Neuronal stem cell (in vitro differentiated cells): ENCODE measurements at regions not wholly inside any gene's neighbourhood (a gene's known extent, or its start where the extent isn't known, plus 50 kb on each side); places are given as distances from the start of the nearest gene placed in this dataset.

Experiments used
- DNase-seq: peaks from one replicate; pipeline ENCODE4 v3.0.0-alpha.2; 2013; ENCODE audit warnings: low spot score
- H2AFZ ChIP-seq: one replicate; pipeline ENCODE4 v1.6.1; 2013; ENCODE audit warnings: mild to moderate bottlenecking, low read length, inconsistent platforms
- H2AK5ac ChIP-seq: 2 replicates; pipeline ENCODE4 v1.6.1; 2013; ENCODE audit warnings: low read depth, mild to moderate bottlenecking, inconsistent platforms, low read length, moderate library complexity, mixed read lengths
- H2BK120ac ChIP-seq: 2 replicates; pipeline ENCODE4 v1.6.1; 2013; ENCODE audit warnings: low read depth, mild to moderate bottlenecking, inconsistent platforms, low read length, moderate library complexity, mixed read lengths
- H2BK12ac ChIP-seq: one replicate; pipeline ENCODE4 v1.6.1; 2013; ENCODE audit warnings: low read length, inconsistent platforms
- H2BK15ac ChIP-seq: 2 replicates; pipeline ENCODE4 v1.6.1; 2013; ENCODE audit warnings: mild to moderate bottlenecking, low read length, inconsistent platforms, mixed read lengths
- H2BK5ac ChIP-seq: one replicate; pipeline ENCODE4 v1.6.1; 2013; ENCODE audit warnings: inconsistent platforms, mild to moderate bottlenecking, low read length, moderate library complexity
- H3K14ac ChIP-seq: one replicate; pipeline ENCODE4 v1.6.1; 2013; ENCODE audit warnings: low read length, inconsistent platforms
- H3K18ac ChIP-seq: 2 replicates; pipeline ENCODE4 v1.6.1; 2013; ENCODE audit warnings: low read length, inconsistent platforms
- H3K23ac ChIP-seq: 2 replicates; pipeline ENCODE4 v1.6.1; 2013; ENCODE audit warnings: low read depth, mild to moderate bottlenecking, mixed read lengths, low read length, inconsistent platforms; ENCODE audit not compliant: poor library complexity
- H3K27ac ChIP-seq: replicated peaks from 3 replicates; pipeline ENCODE4 v1.5.1; 2013; ENCODE audit warnings: low read length, inconsistent platforms
- H3K27me3 ChIP-seq, 3 experiments: 2 replicates each; pipeline ENCODE4 v1.6.1; 2013; ENCODE audit warnings: low read length in 3 of 3, mild to moderate bottlenecking in 2 of 3, inconsistent platforms in 1 of 3, low read depth in 1 of 3, mixed read lengths in 1 of 3, moderate library complexity in 1 of 3; ENCODE audit not compliant: control insufficient read depth in 3 of 3, insufficient read depth in 3 of 3
- H3K36me3 ChIP-seq, 2 donors: replicated peaks in 1 of 2; 2 replicates each; pipeline ENCODE4 v1.6.1; 2013; ENCODE audit warnings: low read length in 2 of 2; ENCODE audit not compliant: control insufficient read depth in 2 of 2, insufficient read depth in 2 of 2
- H3K4ac ChIP-seq: 2 replicates; pipeline ENCODE4 v1.6.1; 2013; ENCODE audit warnings: inconsistent platforms, mild to moderate bottlenecking, low read length, moderate library complexity
- H3K4me1 ChIP-seq, 2 donors: 1 replicate in 1 of 2; 2 replicates in 1 of 2; pipeline ENCODE4 v1.6.1; 2013; ENCODE audit warnings: low read length in 2 of 2, low read depth in 1 of 2; ENCODE audit not compliant: control insufficient read depth in 2 of 2, insufficient read depth in 1 of 2
- H3K4me2 ChIP-seq: one replicate; pipeline ENCODE4 v1.6.1; 2013; ENCODE audit warnings: mild to moderate bottlenecking, low read length, inconsistent platforms; ENCODE audit not compliant: insufficient read depth, poor library complexity, severe bottlenecking
- H3K4me3 ChIP-seq, 2 donors: 2 replicates each; pipeline ENCODE4 v1.5.1; 2013; ENCODE audit warnings: low read length in 2 of 2, mild to moderate bottlenecking in 2 of 2, inconsistent platforms in 1 of 2, moderate library complexity in 1 of 2
- H3K79me1 ChIP-seq: one replicate; pipeline ENCODE4 v1.6.1; 2013; ENCODE audit warnings: low read depth, mild to moderate bottlenecking, inconsistent platforms, low read length, moderate library complexity
- H3K9ac ChIP-seq: one replicate; pipeline ENCODE4 v1.6.1; 2013; ENCODE audit warnings: mild to moderate bottlenecking, low read depth, low read length, inconsistent platforms; ENCODE audit not compliant: poor library complexity
- H3K9me3 ChIP-seq, 2 donors: replicated peaks in 1 of 2; 2 replicates each; pipeline versions ENCODE3 to v1.6.1; 2013; ENCODE audit warnings: low read length in 2 of 2, mild to moderate bottlenecking in 2 of 2, inconsistent platforms in 1 of 2, low read depth in 1 of 2, mixed read lengths in 1 of 2, moderate library complexity in 1 of 2; ENCODE audit not compliant: control insufficient read depth in 2 of 2, insufficient read depth in 1 of 2
- H4K8ac ChIP-seq: one replicate; pipeline ENCODE4 v1.6.1; 2013; ENCODE audit warnings: low read depth, mild to moderate bottlenecking, inconsistent platforms, low read length, moderate library complexity
- H4K91ac ChIP-seq: one replicate; pipeline ENCODE4 v1.6.1; 2013; ENCODE audit warnings: low read length, low read depth, mild to moderate bottlenecking, inconsistent platforms; ENCODE audit not compliant: poor library complexity
- WGBS, 2 donors: extraction: QIAGEN DNeasy Blood & Tissue Kit; methylation state at CpG; one replicate each; pipeline ENCODE4 v1.1.7; 2013; ENCODE audit warnings: missing lambda C conversion rate in 2 of 2, mixed read lengths in 1 of 2; ENCODE audit not compliant: insufficient read length in 2 of 2, insufficient replicate concordance in 1 of 2; ENCODE audit errors: extremely low coverage in 2 of 2; 5-methylcytosine and 5-hydroxymethylcytosine counted together

GRCh38 chr12:27158297-27158696 lies 75.9 kb upstream of the C12orf71 start:
- no peak overlapping the region for H3K23ac ChIP-seq

GRCh38 chr12:27161458-27162228 lies 79.3 kb upstream of the C12orf71 start:
- WGBS, 2 donors, result no CpG with 5 or more reads among the region's 8 CpGs
- no peak overlapping the region for H3K9ac ChIP-seq
- H2BK120ac ChIP-seq, result no peak overlapping the region
- no peak overlapping the region for H3K4me3 ChIP-seq
- H3K9me3 ChIP-seq, result no peaks in the 10 kb centered on the region
- H3K4me1 ChIP-seq, result peaks cover 0 to 4% of the 10 kb centered on the region in 2 donors
- H2AK5ac ChIP-seq, result no peak overlapping the region
- no peak overlapping the region for H3K4ac ChIP-seq
- no peak overlapping the region for H2AFZ ChIP-seq
- H4K8ac ChIP-seq, result no peak overlapping the region
- no peak overlapping the region for H2BK5ac ChIP-seq
- H3K4me2 ChIP-seq, result no peak overlapping the region
- H3K18ac ChIP-seq, result no peak overlapping the region
- no peak overlapping the region for H3K23ac ChIP-seq
- no peak overlapping the region for H3K27ac ChIP-seq
- no peaks in the 10 kb centered on the region for H3K36me3 ChIP-seq
- H4K91ac ChIP-seq, result no peak overlapping the region
- no peak overlapping the region for H2BK15ac ChIP-seq
- H3K79me1 ChIP-seq, result no peaks in the 10 kb centered on the region
- no peak for DNase-seq
- H2BK12ac ChIP-seq, result no peak overlapping the region
- no peak overlapping the region for H3K14ac ChIP-seq
- H3K27me3 ChIP-seq, result no peaks in the 10 kb centered on the region

More at GRCh38 chr12:27158297-27158696, 75.9 kb upstream of the C12orf71 start:
- H3K18ac ChIP-seq, result no peak overlapping the region
- H3K27ac ChIP-seq, result no peak overlapping the region
- no peak overlapping the region for H3K4ac ChIP-seq
- WGBS, 2 donors, result no CpG with 5 or more reads among the region's 6 CpGs
- no peak overlapping the region for H4K8ac ChIP-seq
- no peak overlapping the region for H3K14ac ChIP-seq
- H3K36me3 ChIP-seq, result no peaks in the 10 kb centered on the region
- H3K27me3 ChIP-seq, result no peaks in the 10 kb centered on the region
- H3K4me1 ChIP-seq, result peaks cover 0 to 4% of the 10 kb centered on the region in 2 donors
- H3K79me1 ChIP-seq, result no peaks in the 10 kb centered on the region
- H2BK5ac ChIP-seq, result no peak overlapping the region
- H2BK15ac ChIP-seq, result no peak overlapping the region
- H3K9ac ChIP-seq, result no peak overlapping the region
- H3K4me2 ChIP-seq, result peak overlapping the region; percentile 19
- H3K4me3 ChIP-seq, result no peak overlapping the region
- H4K91ac ChIP-seq, result no peak overlapping the region
- peak overlapping the region; percentile 69 for H2AFZ ChIP-seq
- no peak overlapping the region for H2BK120ac ChIP-seq
- peak; percentile 38 for DNase-seq
- no peaks in the 10 kb centered on the region for H3K9me3 ChIP-seq
- H2BK12ac ChIP-seq, result no peak overlapping the region
- H2AK5ac ChIP-seq, result no peak overlapping the region

- H2BK15ac ChIP-seq, result no peak overlapping the region
- no peak overlapping the region for H2BK12ac ChIP-seq
- DNase-seq, result no peak
- no peaks in the 10 kb centered on the region for H3K36me3 ChIP-seq
- H3K9ac ChIP-seq, result no peak overlapping the region
- H3K14ac ChIP-seq, result no peak overlapping the region
- H3K4me3 ChIP-seq, result no peak overlapping the region
- H3K4ac ChIP-seq, result no peak overlapping the region
- H3K23ac ChIP-seq, result no peak overlapping the region
- no peak overlapping the region for H2BK5ac ChIP-seq
- H3K79me1 ChIP-seq, result no peaks in the 10 kb centered on the region
- no peak overlapping the region for H4K91ac ChIP-seq
- H3K27ac ChIP-seq, result no peak overlapping the region
- H3K4me2 ChIP-seq, result no peak overlapping the region
- peaks cover 0 to 4% of the 10 kb centered on the region in 2 donors for H3K4me1 ChIP-seq
- H2BK120ac ChIP-seq, result no peak overlapping the region
- no peaks in the 10 kb centered on the region for H3K27me3 ChIP-seq
- no peak overlapping the region for H2AK5ac ChIP-seq
- no peak overlapping the region for H2AFZ ChIP-seq
- no peaks in the 10 kb centered on the region for H3K9me3 ChIP-seq
- H3K18ac ChIP-seq, result no peak overlapping the region
- no peak overlapping the region for H4K8ac ChIP-seq
Observed at GRCh38 chr12:27162229-27162537, 79.8 kb upstream of the C12orf71 start.

GRCh38 chr12:27163048-27163715 lies 80.8 kb upstream of the C12orf71 start:
- DNase-seq, result no peak
- no peaks in the 10 kb centered on the region for H3K79me1 ChIP-seq
- no peak overlapping the region for H4K8ac ChIP-seq
- H3K23ac ChIP-seq, result no peak overlapping the region
- H2BK5ac ChIP-seq, result no peak overlapping the region
- no peak overlapping the region for H2AK5ac ChIP-seq
- H3K9ac ChIP-seq, result no peak overlapping the region
- peaks cover 0 to 4% of the 10 kb centered on the region in 2 donors for H3K4me1 ChIP-seq
- no peaks in the 10 kb centered on the region for H3K9me3 ChIP-seq
- no peaks in the 10 kb centered on the region for H3K27me3 ChIP-seq
- H2BK120ac ChIP-seq, result no peak overlapping the region
- WGBS, 2 donors, result no CpG with 5 or more reads among the region's 3 CpGs
- H3K27ac ChIP-seq, result no peak overlapping the region
- no peak overlapping the region for H3K14ac ChIP-seq
- H2AFZ ChIP-seq, result no peak overlapping the region
- peak overlapping the region; percentile 23 for H3K18ac ChIP-seq
- H3K4ac ChIP-seq, result no peak overlapping the region
- no peak overlapping the region for H4K91ac ChIP-seq
- no peak overlapping the region for H2BK15ac ChIP-seq
- H3K36me3 ChIP-seq, result no peaks in the 10 kb centered on the region
- no peak overlapping the region for H3K4me3 ChIP-seq
- H3K4me2 ChIP-seq, result no peak overlapping the region
- H2BK12ac ChIP-seq, result no peak overlapping the region
